SK-N-SH (cell line): ENCODE measurements at regions not wholly inside any gene's neighbourhood (a gene's known extent, or its start where the extent isn't known, plus 50 kb on each side); places are given as distances from the start of the nearest gene placed in this dataset.
A peak's percentile ranks its signal among the peaks of the same experiment; 100 is the strongest.

Experiments used
- CTCF ChIA-PET: fragments of 300-600, 350-600 bp; formaldehyde crosslinking; extraction: SDS; loops from one replicate; lab custom pipeline; 2021; lab: Yijun Ruan, JAX
- POLR2A ChIA-PET: fragments of 350-600 bp; sonication (Branson Sonifier 250); formaldehyde crosslinking; extraction: SDS; loops from one replicate; lab custom pipeline; 2020; ENCODE audit warnings: antibody characterized with exemption, inconsistent platforms; lab: Yijun Ruan, JAX
- DNase-seq: peaks from one replicate; pipeline ENCODE4 v3.0.0; 2012
- H2AFZ ChIP-seq: fragments of 200-600 bp; sonication (generic); 2 replicates; pipeline ENCODE4 v1.8.1; 2016; ENCODE audit warnings: antibody characterized with exemption, mild to moderate bottlenecking, low read depth
- H3F3A ChIP-seq: fragments of 200-600 bp; sonication (generic); replicated peaks from 2 replicates; pipeline ENCODE3; 2016; ENCODE audit warnings: antibody characterized with exemption, mild to moderate bottlenecking; ENCODE audit not compliant: insufficient read depth
- H3K27ac ChIP-seq, 2 experiments: fragments of 200-500 bp in 1 of 2; fragments of 200-600 bp in 1 of 2; sonication (Bioruptor generic) in 1 of 2; sonication (generic), shearing (Covaris generic) in 1 of 2; 2 replicates each; pipeline versions ENCODE4 v1.5.1 to v1.6.1; 2014 to 2016; ENCODE audit warnings: low read depth in 2 of 2, inconsistent platforms in 1 of 2, low read length in 1 of 2, mild to moderate bottlenecking in 1 of 2, mixed read lengths in 1 of 2
- H3K27me3 ChIP-seq: fragments of 200-600 bp; sonication (generic), shearing (Covaris generic); 2 replicates; pipeline ENCODE4 v1.6.1; 2016; ENCODE audit warnings: mixed run types; ENCODE audit not compliant: insufficient read depth
- H3K36me3 ChIP-seq, 2 experiments: fragments of 200-500 bp in 1 of 2; fragments of 200-600 bp in 1 of 2; sonication (Bioruptor generic) in 1 of 2; sonication (generic) in 1 of 2; replicated peaks in 1 of 2; 2 replicates each; pipeline versions ENCODE3 to v1.5.1; 2014 to 2016; ENCODE audit warnings: low read length in 1 of 2, mild to moderate bottlenecking in 1 of 2; ENCODE audit not compliant: insufficient read depth in 2 of 2, control insufficient read depth in 1 of 2
- H3K4me1 ChIP-seq, 2 experiments: fragments of 200-500 bp in 1 of 2; fragments of 200-600 bp in 1 of 2; sonication (Bioruptor generic) in 1 of 2; sonication (generic), shearing (Covaris generic) in 1 of 2; 2 replicates each; pipeline versions ENCODE4 v1.5.1 to v1.6.1; 2014 to 2016; ENCODE audit warnings: low read depth in 1 of 2, low read length in 1 of 2, mixed run types in 1 of 2; ENCODE audit not compliant: insufficient read depth in 2 of 2, control insufficient read depth in 1 of 2
- H3K4me2 ChIP-seq: fragments of 200-600 bp; sonication (generic), shearing (Covaris generic); 2 replicates; pipeline ENCODE4 v1.6.1; 2017; ENCODE audit warnings: mixed run types
- H3K4me3 ChIP-seq, 2 experiments: fragments of 200-500 bp in 1 of 2; fragments of 200-600 bp in 1 of 2; sonication (Bioruptor generic) in 1 of 2; sonication (generic), shearing (Covaris generic) in 1 of 2; 2 replicates each; pipeline versions ENCODE4 v1.5.1 to v1.8.1; 2014 to 2016; ENCODE audit warnings: low read depth in 2 of 2, inconsistent platforms in 1 of 2, low read length in 1 of 2, mild to moderate bottlenecking in 1 of 2, mixed read lengths in 1 of 2, moderate library complexity in 1 of 2
- H3K79me2 ChIP-seq: fragments of 200-600 bp; sonication (generic); 2 replicates; pipeline ENCODE4 v1.8.1; 2017; ENCODE audit warnings: mild to moderate bottlenecking; ENCODE audit not compliant: insufficient read depth
- H3K9ac ChIP-seq: fragments of 200-600 bp; sonication (generic); 2 replicates; pipeline ENCODE4 v1.6.1; 2017; ENCODE audit warnings: mixed run types
- H3K9me2 ChIP-seq: fragments of 200-600 bp; sonication (generic); 2 replicates; pipeline ENCODE4 v1.6.1; 2017; ENCODE audit warnings: mixed run types
- H3K9me3 ChIP-seq: fragments of 200-600 bp; sonication (generic); 2 replicates; pipeline ENCODE4 v1.6.1; 2017; ENCODE audit warnings: mixed run types, mild to moderate bottlenecking, moderate library complexity
- H4K20me1 ChIP-seq: fragments of 200-600 bp; sonication (generic); 2 replicates; pipeline ENCODE4 v1.6.1; 2017; ENCODE audit warnings: mild to moderate bottlenecking, mixed run types; ENCODE audit not compliant: insufficient read depth
- CHD2 ChIP-seq: fragments of 150-350 bp; IDR thresholded peaks from 2 replicates; pipeline ENCODE4 v1.6.1; 2018; ENCODE audit warnings: low read length; ENCODE audit not compliant: partially characterized antibody
- CTCF ChIP-seq: fragments of 200-600 bp; sonication (generic); IDR thresholded peaks from 2 replicates; pipeline ENCODE4 v1.6.1; 2017; ENCODE audit warnings: antibody characterized with exemption, mild to moderate bottlenecking, moderate library complexity
- ELF1 ChIP-seq: IDR thresholded peaks from 2 replicates; pipeline ENCODE4 v1.4.0; 2012
- EZH2phosphoT487 ChIP-seq: fragments of 200-600 bp; sonication (generic); IDR thresholded peaks from 2 replicates; pipeline ENCODE4 v1.6.1; 2017; ENCODE audit warnings: low read depth, mixed run types, mild to moderate bottlenecking, antibody characterized with exemption, moderate library complexity, borderline replicate concordance
- FOXM1 ChIP-seq: IDR thresholded peaks from 2 replicates; pipeline ENCODE4 v1.4.0; 2012; ENCODE audit warnings: low read depth, mild to moderate bottlenecking
- GABPA ChIP-seq: IDR thresholded peaks from 2 replicates; pipeline ENCODE4 v1.4.0; 2012; ENCODE audit warnings: low read depth, mild to moderate bottlenecking
- GATA2 ChIP-seq: sonication (generic); formaldehyde crosslinking; IDR thresholded peaks from 2 replicates; pipeline ENCODE4 v1.5.0; 2020; ENCODE audit warnings: mild to moderate bottlenecking, missing genetic modification reagents
- IRF3 ChIP-seq: fragments of 150-350 bp; IDR thresholded peaks from 2 replicates; pipeline ENCODE4 v1.6.1; 2016; ENCODE audit warnings: mild to moderate bottlenecking, low read depth, low read length
- JUND ChIP-seq: IDR thresholded peaks from 2 replicates; pipeline ENCODE4 v1.4.0; 2012
- MAX ChIP-seq: IDR thresholded peaks from 2 replicates; pipeline ENCODE4 v1.4.0; 2012; ENCODE audit warnings: low read depth
- MXI1 ChIP-seq: IDR thresholded peaks from 2 replicates; pipeline ENCODE4 v1.6.1; 2012; ENCODE audit warnings: mild to moderate bottlenecking, low read depth, low read length, improper control_type of control experiment
- NRF1 ChIP-seq: IDR thresholded peaks from 2 replicates; pipeline ENCODE4 v1.6.1; 2012; ENCODE audit warnings: low read depth, mild to moderate bottlenecking, low read length
- PBX3 ChIP-seq: IDR thresholded peaks from 2 replicates; pipeline ENCODE4; 2012
- POLR2AphosphoS5 ChIP-seq: IDR thresholded peaks from 2 replicates; pipeline ENCODE4 v1.6.1; 2012; ENCODE audit warnings: low read depth, low read length
- RCOR1 ChIP-seq: fragments of 150-350 bp; IDR thresholded peaks from 2 replicates; pipeline ENCODE4 v1.6.1; 2017; ENCODE audit warnings: antibody characterized with exemption, low read length
- RFX5 ChIP-seq: IDR thresholded peaks from 2 replicates; pipeline ENCODE4 v1.6.1; 2012; ENCODE audit warnings: mild to moderate bottlenecking, improper control_type of control experiment, low read length
- RXRA ChIP-seq: IDR thresholded peaks from 2 replicates; pipeline ENCODE4 v1.4.0; 2012; ENCODE audit warnings: low read depth, mild to moderate bottlenecking, borderline replicate concordance
- TAF1 ChIP-seq: IDR thresholded peaks from 2 replicates; pipeline ENCODE4 v1.6.1; 2012; ENCODE audit warnings: low read depth, mild to moderate bottlenecking, low read length, moderate library complexity, borderline replicate concordance
- TCF12 ChIP-seq: IDR thresholded peaks from 2 replicates; pipeline ENCODE4 v1.4.0; 2012
- TEAD4 ChIP-seq: IDR thresholded peaks from 2 replicates; pipeline ENCODE4 v1.4.0; 2012; ENCODE audit warnings: mild to moderate bottlenecking, borderline replicate concordance; ENCODE audit not compliant: insufficient read depth
- USF1 ChIP-seq: IDR thresholded peaks from 2 replicates; pipeline ENCODE4 v1.4.0; 2012; ENCODE audit warnings: low read depth, borderline replicate concordance
- YY1 ChIP-seq: IDR thresholded peaks from 2 replicates; pipeline ENCODE4 v1.4.0; 2012; ENCODE audit warnings: low read depth, mild to moderate bottlenecking
- ZBTB33 ChIP-seq: IDR thresholded peaks from 2 replicates; pipeline ENCODE4 v1.4.0; 2012; ENCODE audit warnings: low read depth, borderline replicate concordance

GRCh38 chr18:24756385-24756784 lies 295.9 kb downstream of the HRH4 start:
- Histone ChIP-seq H3K4me3 (no peak overlapping the region), H3K9me3 (peaks cover 1% of the 10 kb centered on the region; the same call in 1 of the 2 replicates), H3K9me2 (peaks cover 1% of the 10 kb centered on the region; the same call in 1 of the 2 replicates), H3K4me2 (no peak overlapping the region), H3K27me3 (no peaks in the 10 kb centered on the region), H3K4me1 (no peaks in the 10 kb centered on the region; a peak in 2 of 4 replicates), H3K79me2 (no peaks in the 10 kb centered on the region), H3F3A (no peaks in the 10 kb centered on the region), H3K36me3 (no peaks in the 10 kb centered on the region), H4K20me1 (no peaks in the 10 kb centered on the region), H2AFZ (no peak overlapping the region), H3K27ac (no peak overlapping the region), H3K9ac (no peak overlapping the region)
- ChIA-PET CTCF (no interaction called here), POLR2A (no interaction called here)
- no peak for DNase-seq
- TF ChIP-seq RCOR1 (no peak), GATA2 (CRISPR knock-in tag) (peak; percentile 34; the same call in 1 of the 2 replicates), GABPA (no peak), IRF3 (no peak)

GRCh38 chr18:24757134-24757533 lies 296.7 kb downstream of the HRH4 start:
- Histone ChIP-seq H3F3A (no peaks in the 10 kb centered on the region), H3K9me3 (peaks cover 6% of the 10 kb centered on the region; the same call in 1 of the 2 replicates), H3K9me2 (peaks cover 3% of the 10 kb centered on the region; the same call in 1 of the 2 replicates), H3K27ac (no peak overlapping the region), H3K4me1 (no peaks in the 10 kb centered on the region; a peak in 2 of 4 replicates), H3K4me3 (no peak overlapping the region), H3K9ac (no peak overlapping the region), H4K20me1 (no peaks in the 10 kb centered on the region), H3K36me3 (no peaks in the 10 kb centered on the region), H3K27me3 (no peaks in the 10 kb centered on the region), H2AFZ (no peak overlapping the region), H3K79me2 (no peaks in the 10 kb centered on the region), H3K4me2 (no peak overlapping the region)
- CTCF ChIA-PET, result no interaction called here
- POLR2A ChIA-PET, result no interaction called here
- no peak for DNase-seq
- TF ChIP-seq YY1, result no peak
- no peak for TF ChIP-seq PBX3
- no peak for TF ChIP-seq POLR2AphosphoS5
- no peak for TF ChIP-seq CTCF
- TF ChIP-seq RFX5, result no peak
- TF ChIP-seq ZBTB33, result no peak
- TF ChIP-seq EZH2phosphoT487, result no peak
- TF ChIP-seq TCF12, result no peak
- TF ChIP-seq FOXM1, result no peak
- no peak for TF ChIP-seq TEAD4
- no peak for TF ChIP-seq RXRA
- no peak for TF ChIP-seq NRF1
- TF ChIP-seq TAF1, result no peak
- TF ChIP-seq CHD2, result no peak
- TF ChIP-seq MXI1, result no peak
- TF ChIP-seq JUND, result no peak
- TF ChIP-seq USF1, result no peak
- no peak for TF ChIP-seq ELF1
- no peak for TF ChIP-seq MAX
